HG03280 (cell line): ENCODE measurements at regions not wholly inside any gene's neighbourhood (a gene's known extent, or its start where the extent isn't known, plus 50 kb on each side); places are given as distances from the start of the nearest gene placed in this dataset.
A peak's percentile ranks its signal among the peaks of the same experiment; 100 is the strongest.

ENCODE experiments used
- ATAC-seq: cut with Tn5 transposase; IDR thresholded peaks from one replicate; pipeline ENCODE4 v1.9.1; 2021; ENCODE audit warnings: mild to moderate bottlenecking, moderate library complexity; ENCODE audit not compliant: unreplicated experiment

DNA sequence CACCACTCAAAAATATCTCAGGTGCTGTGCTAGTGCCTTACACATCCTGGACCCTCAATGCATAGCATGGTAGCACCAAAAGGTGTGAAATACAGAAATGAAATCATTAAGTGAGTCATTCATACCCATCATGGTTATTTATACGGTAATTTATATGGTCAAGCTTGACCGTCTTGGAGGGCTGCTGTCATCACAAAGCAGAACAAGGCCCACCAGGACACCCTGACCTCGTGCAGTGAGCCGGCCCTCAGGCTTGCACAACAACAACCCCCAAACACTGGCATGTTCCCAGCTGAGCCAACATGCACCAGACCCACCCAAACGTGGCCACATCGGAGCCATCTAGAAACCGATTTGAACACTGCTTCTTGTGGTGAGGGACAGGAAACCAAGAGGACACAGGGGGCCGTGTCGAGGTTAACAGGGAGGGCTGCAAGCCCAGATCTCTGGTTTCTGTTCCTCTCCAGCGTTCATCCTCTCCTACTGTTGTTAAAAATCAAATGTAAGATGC, 378.5 kb upstream of the ID2 start:
- ATAC-seq: peak; percentile 70

GRCh38 chr2:8304821-8305766, 376.8 kb upstream of the ID2 start:
- ATAC-seq: no peak

DNA sequence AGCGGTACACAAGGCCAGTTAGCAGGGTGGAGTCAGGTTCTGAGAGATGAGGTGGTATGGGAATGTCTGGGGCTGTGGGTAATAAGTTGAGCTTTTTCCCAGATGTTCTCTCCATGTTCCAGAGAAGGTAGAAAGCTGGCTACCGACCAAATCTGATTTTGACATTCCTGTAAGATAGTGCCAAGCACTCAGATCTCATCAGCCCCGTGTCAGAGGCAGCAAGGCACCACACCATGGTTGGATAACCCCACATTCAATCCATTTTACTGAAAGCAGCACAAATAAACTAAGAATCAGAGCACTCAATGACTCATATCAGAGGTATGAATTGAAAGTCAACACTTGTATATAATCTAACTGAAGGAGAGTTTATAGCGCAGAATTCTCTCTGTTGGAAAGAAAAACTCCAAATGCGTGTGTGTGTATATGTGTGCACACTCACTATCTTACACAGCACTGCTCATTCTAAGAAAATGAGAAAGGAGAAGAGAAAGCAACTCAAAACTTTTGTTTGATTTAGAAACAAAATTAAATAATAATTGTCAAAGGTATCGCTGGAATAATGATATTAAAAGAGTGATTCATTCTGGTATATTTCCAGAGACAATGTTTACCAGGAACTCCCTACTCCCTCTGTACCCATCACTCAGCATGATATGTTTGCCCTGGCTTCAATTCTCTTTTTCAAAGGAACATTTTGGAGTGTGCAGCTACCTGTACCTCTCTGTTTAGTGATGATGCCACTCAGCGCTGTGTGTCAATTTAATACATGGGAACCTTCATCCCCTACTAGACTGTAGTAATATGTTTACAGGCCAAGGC, 375.1 kb upstream of the ID2 start:
- ATAC-seq: no peak

- no peak for ATAC-seq
Measured at GRCh38 chr2:8307606-8308180, 374.2 kb upstream of the ID2 start.

- ATAC-seq: no peak
Measured at GRCh38 chr2:8309131-8309530, 372.7 kb upstream of the ID2 start.

- ATAC-seq: no peak
Measured at GRCh38 chr2:8310557-8311455, 371.1 kb upstream of the ID2 start.

DNA sequence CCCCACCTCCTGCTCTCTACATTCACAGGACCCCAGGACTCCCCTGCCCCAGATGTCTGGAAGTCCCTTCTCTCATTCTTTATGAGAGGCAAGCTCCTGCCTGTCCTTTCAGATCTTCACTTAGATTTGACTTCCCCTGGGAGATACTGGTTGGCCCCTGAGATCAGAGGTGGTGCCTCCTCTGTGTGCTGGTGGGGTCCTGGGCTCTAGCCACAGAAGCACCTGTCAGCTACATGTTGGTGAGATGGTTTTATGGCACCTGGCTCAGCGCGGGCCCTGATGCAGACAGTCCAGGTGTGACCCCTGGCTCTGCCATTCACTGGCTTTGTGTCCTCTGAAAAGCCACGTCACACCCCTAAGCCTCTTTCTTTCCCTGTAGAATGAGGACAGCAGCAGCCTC, 369.6 kb upstream of the ID2 start:
- no peak for ATAC-seq

- peak; percentile 78 for ATAC-seq
Measured at GRCh38 chr2:8312861-8313830, 368.7 kb upstream of the ID2 start.

DNA sequence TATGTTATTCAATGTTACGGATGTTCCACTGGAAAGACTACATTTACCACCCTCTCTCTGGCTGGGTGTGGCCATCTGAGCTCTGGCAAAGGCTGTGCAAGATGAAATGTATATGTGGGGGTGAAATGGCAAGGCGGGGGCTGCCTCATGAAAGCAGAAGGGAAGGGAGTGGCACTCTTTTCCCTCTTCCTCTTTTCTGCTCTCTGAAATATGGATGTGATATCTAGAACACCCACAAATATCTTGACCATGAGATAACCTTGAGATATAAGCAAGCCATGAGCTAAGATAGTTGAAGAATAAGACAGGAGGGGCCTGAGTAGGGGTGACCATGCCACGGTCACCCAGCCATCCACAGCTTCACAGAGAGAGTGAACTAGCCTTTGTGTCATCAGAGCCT, 367.8 kb upstream of the ID2 start:
- no peak for ATAC-seq

DNA sequence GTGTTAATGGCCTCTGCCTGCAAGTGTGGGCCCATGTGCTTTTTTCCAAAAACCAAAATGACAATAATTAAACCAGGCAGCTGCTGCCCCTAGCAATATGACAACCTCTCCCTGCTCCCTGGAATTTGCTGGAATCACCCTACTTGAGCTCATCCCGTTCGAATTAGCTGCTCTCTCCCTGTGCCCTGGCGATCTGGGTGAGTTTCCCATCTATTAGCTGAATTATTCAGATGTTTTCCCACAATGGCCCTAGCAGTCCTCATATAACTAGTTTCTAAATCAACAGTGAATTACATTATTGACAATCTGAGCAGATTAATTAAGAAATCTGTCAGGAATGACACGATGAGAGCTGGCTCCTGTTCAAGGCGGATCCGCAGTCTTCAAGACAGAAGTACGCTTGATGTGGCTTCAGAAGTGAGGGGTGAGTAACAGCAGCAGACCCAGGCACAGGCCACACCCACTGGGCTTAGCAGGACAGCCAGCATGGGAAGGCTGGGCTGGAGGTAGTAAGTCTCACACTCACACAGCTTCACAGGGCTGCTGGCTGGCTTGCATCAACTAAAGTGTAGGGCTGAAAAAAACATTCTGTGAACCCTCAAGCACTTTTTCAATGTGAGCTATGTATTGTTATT, 366.2 kb upstream of the ID2 start:
- ATAC-seq: no peak

DNA sequence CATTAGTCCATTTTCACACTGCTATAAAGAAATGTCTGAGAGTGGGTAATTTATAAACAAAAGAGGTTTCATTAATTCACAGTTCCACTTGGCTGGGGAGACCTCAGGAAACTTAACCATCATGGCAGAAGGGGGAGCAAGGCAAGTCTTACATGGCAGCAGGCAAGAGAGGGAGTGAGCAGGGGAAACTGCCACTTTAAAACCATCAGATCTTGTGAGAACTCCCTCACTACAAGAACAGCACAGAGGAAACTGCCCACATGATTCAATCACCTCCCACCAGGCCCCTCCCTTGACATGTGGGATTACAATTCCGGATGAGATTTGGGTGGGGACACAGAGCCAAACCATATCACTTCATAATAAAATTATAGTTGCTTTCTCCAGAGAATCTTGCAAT, 365.5 kb upstream of the ID2 start:
- no peak for ATAC-seq

DNA sequence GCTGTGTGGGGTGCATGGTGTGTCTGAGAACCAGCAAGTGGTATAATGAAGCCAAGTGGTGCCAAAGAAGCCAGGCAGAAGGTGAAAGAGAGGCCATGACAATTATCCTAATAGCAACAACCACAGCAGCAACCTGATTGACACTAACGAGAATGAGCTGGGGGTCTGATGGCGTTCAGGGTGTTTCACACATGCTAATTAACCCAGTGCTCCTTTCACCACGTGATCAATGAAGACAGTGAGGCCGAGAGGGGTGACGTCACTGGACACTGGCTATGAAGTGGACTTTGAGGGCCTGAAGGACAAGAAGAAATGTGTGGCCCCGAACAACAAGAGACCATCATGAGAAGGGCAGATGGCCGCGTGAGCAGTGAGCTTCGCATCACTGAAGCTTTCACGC, 364.4 kb upstream of the ID2 start:
- no peak for ATAC-seq

GRCh38 chr2:8319219-8319618, 362.6 kb upstream of the ID2 start:
- no peak for ATAC-seq

DNA sequence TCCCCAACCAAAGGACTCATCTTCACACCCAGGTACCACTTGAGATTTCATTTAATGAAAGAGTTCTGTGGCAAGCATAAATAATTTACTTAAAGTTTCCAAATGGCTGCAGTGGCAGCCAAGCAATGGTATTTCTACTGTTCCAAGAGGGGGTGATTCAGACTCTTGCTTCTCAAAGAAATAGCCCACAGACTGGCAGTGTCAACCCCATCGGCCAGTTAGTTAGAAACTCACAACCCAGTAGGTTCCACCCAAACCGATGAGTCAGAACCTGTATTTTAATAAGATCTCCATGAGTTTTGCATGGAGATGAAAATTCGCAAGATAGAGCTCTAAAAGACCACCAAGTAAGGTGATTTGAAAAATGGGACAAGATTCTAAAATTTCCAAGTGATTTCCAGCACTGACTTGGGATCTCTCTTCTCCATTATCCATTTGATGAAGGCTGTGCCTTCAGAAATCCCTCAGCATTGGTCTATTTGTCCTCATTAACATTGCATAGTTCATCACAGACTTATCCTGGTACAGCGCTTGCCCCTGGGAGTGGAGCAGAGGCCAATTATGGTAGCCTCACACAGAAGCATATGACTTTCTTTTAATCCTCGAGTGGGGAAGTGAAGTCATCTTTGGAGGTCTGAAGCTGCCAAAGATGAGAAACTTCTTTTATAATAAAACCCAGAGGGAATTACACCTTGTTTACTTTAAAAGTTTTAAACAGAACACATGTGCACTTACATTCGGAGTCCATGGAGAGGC, 361.4 kb upstream of the ID2 start:
- no peak for ATAC-seq

- ATAC-seq: no peak
Measured at GRCh38 chr2:8322634-8323033, 359.2 kb upstream of the ID2 start.

- ATAC-seq: no peak
Measured at GRCh38 chr2:8324164-8324856, 357.5 kb upstream of the ID2 start.

GRCh38 chr2:8324901-8325300, 357.0 kb upstream of the ID2 start:
- ATAC-seq: no peak
